IMR-90 (cell line): ENCODE measurements at regions not wholly inside any gene's neighbourhood (a gene's known extent, or its start where the extent isn't known, plus 50 kb on each side); places are given as distances from the start of the nearest gene placed in this dataset.

Experiments used
- ATAC-seq: fragments of 200-7000 bp; cut with Tn5 transposase; 2 replicates; pipeline ENCODE4 v1.9.1; 2020; ENCODE audit warnings: low read depth, mild to moderate bottlenecking, moderate library complexity
- BruUV-seq: library from RNA; stranded (reverse); fragments of 400-500 nt; replicated peaks from 2 replicates; lab custom pipeline; 2021; lab: Mats Ljungman, UMichigan
- CTCF ChIA-PET: fragments of 300-600 bp; formaldehyde crosslinking; extraction: SDS; loops from one replicate; lab custom pipeline; 2021; ENCODE audit warnings: antibody characterized with exemption; lab: Yijun Ruan, JAX
- POLR2A ChIA-PET: fragments of 300-600 bp; sonication (Branson Sonifier 250); formaldehyde crosslinking; loops from one replicate; lab custom pipeline; 2022; ENCODE audit warnings: antibody characterized with exemption; ENCODE audit not compliant: unreplicated experiment; lab: Charles Lee
- DNase-seq: peaks from one replicate; pipeline ENCODE4 v3.0.0; 2013
- H2AFZ ChIP-seq: replicated peaks from 2 replicates; pipeline ENCODE3; 2013; ENCODE audit warnings: low read length, mild to moderate bottlenecking; ENCODE audit not compliant: poor library complexity
- H2AK5ac ChIP-seq: 2 replicates; pipeline ENCODE4 v1.6.1; 2013; ENCODE audit warnings: low read depth, low read length, inconsistent platforms
- H2AK9ac ChIP-seq: replicated peaks from 2 replicates; pipeline ENCODE3; 2013; ENCODE audit warnings: mild to moderate bottlenecking, low read depth, low read length, moderate library complexity; ENCODE audit not compliant: poor library complexity
- H2BK120ac ChIP-seq: 2 replicates; pipeline ENCODE4 v1.6.1; 2013; ENCODE audit warnings: low read depth, low read length, inconsistent platforms
- H2BK15ac ChIP-seq: 3 replicates; pipeline ENCODE4 v1.6.1; 2013; ENCODE audit warnings: low read depth, low read length, inconsistent platforms
- H2BK20ac ChIP-seq: 2 replicates; pipeline ENCODE4 v1.6.1; 2013; ENCODE audit warnings: low read depth, mild to moderate bottlenecking, inconsistent platforms, low read length, moderate library complexity
- H2BK5ac ChIP-seq: 2 replicates; pipeline ENCODE4 v1.6.1; 2013; ENCODE audit warnings: mild to moderate bottlenecking, low read depth, low read length, inconsistent platforms; ENCODE audit not compliant: poor library complexity, severe bottlenecking
- H3K14ac ChIP-seq: replicated peaks from 2 replicates; pipeline ENCODE4 v1.6.1; 2013; ENCODE audit warnings: low read depth, low read length, inconsistent platforms
- H3K18ac ChIP-seq: 2 replicates; pipeline ENCODE4 v1.6.1; 2013; ENCODE audit warnings: low read depth, low read length, control low read depth
- H3K23ac ChIP-seq: 2 replicates; pipeline ENCODE4 v1.6.1; 2013; ENCODE audit warnings: low read depth, low read length, inconsistent platforms
- H3K27ac ChIP-seq: 2 replicates; pipeline ENCODE4 v1.5.1; 2013; ENCODE audit warnings: mild to moderate bottlenecking, control low read depth, low read length; ENCODE audit not compliant: insufficient read depth
- H3K27me3 ChIP-seq: 2 replicates; pipeline ENCODE4 v1.6.1; 2013; ENCODE audit warnings: low read length; ENCODE audit not compliant: control insufficient read depth, insufficient read depth
- H3K36me3 ChIP-seq: 2 replicates; pipeline ENCODE4 v1.6.1; 2013; ENCODE audit warnings: low read length, mixed read lengths; ENCODE audit not compliant: control insufficient read depth, insufficient read depth
- H3K4ac ChIP-seq: 2 replicates; pipeline ENCODE4 v1.6.1; 2013; ENCODE audit warnings: low read depth, low read length, inconsistent platforms
- H3K4me1 ChIP-seq: 2 replicates; pipeline ENCODE4 v1.6.1; 2013; ENCODE audit warnings: low read length, mixed read lengths; ENCODE audit not compliant: control insufficient read depth, insufficient read depth
- H3K4me2 ChIP-seq: 2 replicates; pipeline ENCODE4 v1.6.1; 2013; ENCODE audit warnings: low read depth, mild to moderate bottlenecking, control low read depth, low read length, moderate library complexity
- H3K4me3 ChIP-seq: 2 replicates; pipeline ENCODE4 v1.5.1; 2013; ENCODE audit warnings: low read depth, mild to moderate bottlenecking, control low read depth, low read length, moderate library complexity; ENCODE audit not compliant: insufficient read depth
- H3K56ac ChIP-seq: 2 replicates; pipeline ENCODE4 v1.6.1; 2013; ENCODE audit warnings: low read length, inconsistent platforms; ENCODE audit not compliant: insufficient read depth; ENCODE audit errors: extremely low read depth
- H3K79me1 ChIP-seq, 2 experiments: 2 replicates each; pipeline ENCODE4 v1.6.1; 2013; ENCODE audit warnings: low read length in 2 of 2, inconsistent platforms in 1 of 2, low read depth in 1 of 2
- H3K9ac ChIP-seq: 2 replicates; pipeline ENCODE4 v1.6.1; 2013; ENCODE audit warnings: low read depth, low read length, control low read depth
- H3K9me1 ChIP-seq: 2 replicates; pipeline ENCODE4 v1.6.1; 2013; ENCODE audit warnings: low read length, inconsistent platforms; ENCODE audit not compliant: insufficient read depth
- H3K9me3 ChIP-seq: 2 replicates; pipeline ENCODE4 v1.6.1; 2013; ENCODE audit warnings: low read length; ENCODE audit not compliant: control insufficient read depth, insufficient read depth
- H4K20me1 ChIP-seq: 2 replicates; pipeline ENCODE4 v1.6.1; 2013; ENCODE audit warnings: low read length, inconsistent platforms; ENCODE audit not compliant: insufficient read depth
- H4K5ac ChIP-seq: 2 replicates; pipeline ENCODE4 v1.6.1; 2013; ENCODE audit warnings: mild to moderate bottlenecking, low read depth, low read length, control low read depth
- H4K8ac ChIP-seq, 2 experiments: 2 replicates each; pipeline ENCODE4 v1.6.1; 2013; ENCODE audit warnings: low read depth in 2 of 2, low read length in 2 of 2, control low read depth in 1 of 2, inconsistent platforms in 1 of 2
- H4K91ac ChIP-seq: 2 replicates; pipeline ENCODE4 v1.6.1; 2013; ENCODE audit warnings: low read depth, low read length, inconsistent platforms; ENCODE audit not compliant: insufficient read depth
- BHLHE40 ChIP-seq: fragments of 150-350 bp; IDR thresholded peaks from 2 replicates; pipeline ENCODE4 v1.6.1; 2016; ENCODE audit warnings: mild to moderate bottlenecking, low read depth, low read length
- CEBPB ChIP-seq: IDR thresholded peaks from 2 replicates; pipeline ENCODE4 v1.6.1; 2012; ENCODE audit warnings: low read depth, low read length, improper control_type of control experiment
- CHD1 ChIP-seq: IDR thresholded peaks from 2 replicates; pipeline ENCODE4 v1.6.1; 2012; ENCODE audit warnings: low read depth, low read length, improper control_type of control experiment
- FOS ChIP-seq: fragments of 150-350 bp; IDR thresholded peaks from 2 replicates; pipeline ENCODE4 v1.6.1; 2016; ENCODE audit warnings: low read depth, low read length
- MAFK ChIP-seq: IDR thresholded peaks from 2 replicates; pipeline ENCODE4 v1.6.1; 2012; ENCODE audit warnings: low read depth, low read length, improper control_type of control experiment
- MAZ ChIP-seq: IDR thresholded peaks from 2 replicates; pipeline ENCODE4 v1.6.1; 2012; ENCODE audit warnings: low read depth, mild to moderate bottlenecking, low read length, improper control_type of control experiment, moderate library complexity, borderline replicate concordance
- MXI1 ChIP-seq: IDR thresholded peaks from 2 replicates; pipeline ENCODE4 v1.6.1; 2012; ENCODE audit warnings: low read depth, mild to moderate bottlenecking, low read length, moderate library complexity, borderline replicate concordance
- NFE2L2 ChIP-seq: fragments of 150-350 bp; IDR thresholded peaks from 2 replicates; pipeline ENCODE4 v1.6.1; 2016; ENCODE audit warnings: low read depth, mild to moderate bottlenecking, low read length
- POLR2A ChIP-seq: IDR thresholded peaks from 2 replicates; pipeline ENCODE4 v1.6.1; 2012; ENCODE audit warnings: mild to moderate bottlenecking, low read depth, low read length
- RAD21 ChIP-seq: IDR thresholded peaks from 2 replicates; pipeline ENCODE4 v1.6.1; 2012; ENCODE audit warnings: low read length, improper control_type of control experiment
- RCOR1 ChIP-seq: IDR thresholded peaks from 2 replicates; pipeline ENCODE4 v1.6.1; 2012; ENCODE audit warnings: mild to moderate bottlenecking, low read length, improper control_type of control experiment; ENCODE audit not compliant: insufficient replicate concordance
- RFX5 ChIP-seq: IDR thresholded peaks from 2 replicates; pipeline ENCODE4 v1.8.0; 2012; ENCODE audit warnings: low read depth, mild to moderate bottlenecking, low read length, moderate library complexity
- SMC3 ChIP-seq: fragments of 150-350 bp; IDR thresholded peaks from 2 replicates; pipeline ENCODE4 v1.6.1; 2016; ENCODE audit warnings: low read depth, mild to moderate bottlenecking, antibody characterized with exemption, low read length, moderate library complexity
- WGBS, 2 experiments: methylation state at CpG; one replicate each; pipeline versions ENCODE4 v1.1.5 to v1.1.7; 2013; ENCODE audit warnings: missing lambda C conversion rate in 2 of 2; ENCODE audit not compliant: insufficient read length in 1 of 2; ENCODE audit errors: extremely low coverage in 2 of 2; 5-methylcytosine and 5-hydroxymethylcytosine counted together
- dilution Hi-C: fragments of 300-500 bp; cut with HindIII; formaldehyde crosslinking; loops from one replicate; pipeline ENCODE4 v1.14.3; 2018; ENCODE audit warnings: low sequenced_read_pairs; ENCODE audit not compliant: unreplicated experiment
- in situ Hi-C: fragments of 300-500 bp; cut with MboI; formaldehyde crosslinking; loops from 3 replicates; pipeline ENCODE4 v1.14.3; 2019; ENCODE audit warnings: low sequenced_read_pairs, inconsistent platforms, mixed read lengths
- intact Hi-C: fragments of 100-400 bp; cut with micrococcal nuclease; formaldehyde crosslinking; loops from 2 replicates; pipeline ENCODE4 v1.10.0; 2022
- TF ChIP-seq, protein P1 (sequence below): conservative IDR thresholded peaks from 2 replicates; pipeline ENCODE4 v1.5.1; 2012; ENCODE audit warnings: mild to moderate bottlenecking, low read depth, low read length, improper control_type of control experiment
- TF ChIP-seq, protein P2 (sequence below): fragments of 150-350 bp; IDR thresholded peaks from 2 replicates; pipeline ENCODE4 v1.6.1; 2016; ENCODE audit warnings: low read depth, mild to moderate bottlenecking, low read length, moderate library complexity, borderline replicate concordance
- TF ChIP-seq, protein P3 (sequence below): fragments of 150-350 bp; IDR thresholded peaks from 2 replicates; pipeline ENCODE4 v1.6.1; 2017; ENCODE audit warnings: mild to moderate bottlenecking, antibody characterized with exemption, low read length, low read depth

DNA sequence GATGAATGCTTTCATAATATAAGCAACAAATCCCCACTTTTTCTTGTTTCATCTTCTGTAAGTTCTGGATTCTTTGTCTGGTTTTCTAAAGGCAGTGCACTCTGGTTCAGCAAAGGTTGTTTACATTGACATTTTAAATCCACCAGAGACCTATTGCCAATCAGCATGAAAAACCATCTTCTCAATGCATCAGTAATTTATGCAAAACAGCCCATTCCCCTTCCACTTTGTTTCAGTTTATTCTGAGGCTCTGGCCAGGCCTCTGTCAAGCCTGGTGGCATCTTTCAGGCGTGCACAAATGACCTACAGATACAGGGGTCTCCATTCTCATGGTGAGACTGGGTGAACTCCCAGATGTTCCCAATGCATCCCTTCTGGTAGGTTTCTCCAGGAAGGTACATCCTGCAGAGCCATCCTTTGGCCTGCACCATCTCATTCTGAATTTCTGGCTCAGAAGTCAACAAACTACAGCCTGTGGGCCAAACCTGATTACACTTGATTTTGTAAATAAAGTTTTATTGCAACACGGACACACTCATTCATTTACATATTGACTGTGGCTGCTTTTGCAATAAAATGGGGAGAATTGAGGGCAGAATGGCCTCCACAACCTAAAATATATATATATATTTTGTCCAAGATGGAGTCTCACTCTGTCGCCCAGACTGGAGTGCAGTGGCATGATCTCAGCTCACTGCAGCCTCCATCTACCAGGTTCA, 405.4 kb downstream of the PREX1 start:
- no peaks in the 10 kb centered on the region for H3K36me3 ChIP-seq
- H3K9ac ChIP-seq: no peak overlapping the region
- DNase-seq (no peak), ATAC-seq (no peak)
- H4K5ac ChIP-seq: no peak overlapping the region
- no peak overlapping the region for H3K14ac ChIP-seq
- H3K4me3 ChIP-seq: no peak overlapping the region
- H3K4ac ChIP-seq: no peak overlapping the region
- no peak overlapping the region for H3K4me2 ChIP-seq
- H3K27ac ChIP-seq: no peak overlapping the region
- CTCF ChIA-PET: no interaction called here
- in situ Hi-C loops: no loop called here
- no peak overlapping the region for H2AK9ac ChIP-seq
- H2BK120ac ChIP-seq: no peak overlapping the region
- no peaks in the 10 kb centered on the region for H4K20me1 ChIP-seq
- dilution Hi-C loops: no loop called here
- intact Hi-C loops: no loop called here
- H2AFZ ChIP-seq: no peak overlapping the region
- no peaks in the 10 kb centered on the region for H3K27me3 ChIP-seq
- no peaks in the 10 kb centered on the region for H3K9me1 ChIP-seq
- no peaks in the 10 kb centered on the region for H3K4me1 ChIP-seq
- no peak overlapping the region for H2AK5ac ChIP-seq
- no peaks in the 10 kb centered on the region for H3K79me1 ChIP-seq
- no TSS peak for BruUV-seq
- no CpG with 5 or more reads among the region's 3 CpGs for WGBS, 2 experiments
- no peak overlapping the region for H4K8ac ChIP-seq
- H2BK15ac ChIP-seq: no peak overlapping the region
- no peak overlapping the region for H3K23ac ChIP-seq
- no peak overlapping the region for H2BK5ac ChIP-seq
- POLR2A ChIA-PET: no interaction called here
- H2BK20ac ChIP-seq: no peak overlapping the region
- H3K18ac ChIP-seq: no peak overlapping the region
- H3K56ac ChIP-seq: no peak overlapping the region
- TF ChIP-seq BHLHE40 (no peak), POLR2A (no peak), MXI1 (no peak), RCOR1 (no peak), RAD21 (no peak), CEBPB (no peak), MAZ (no peak), FOS (no peak), NFE2L2 (no peak), CHD1 (no peak), RFX5 (no peak), MAFK (no peak), SMC3 (no peak)
- TF ChIP-seq, protein P1, sequence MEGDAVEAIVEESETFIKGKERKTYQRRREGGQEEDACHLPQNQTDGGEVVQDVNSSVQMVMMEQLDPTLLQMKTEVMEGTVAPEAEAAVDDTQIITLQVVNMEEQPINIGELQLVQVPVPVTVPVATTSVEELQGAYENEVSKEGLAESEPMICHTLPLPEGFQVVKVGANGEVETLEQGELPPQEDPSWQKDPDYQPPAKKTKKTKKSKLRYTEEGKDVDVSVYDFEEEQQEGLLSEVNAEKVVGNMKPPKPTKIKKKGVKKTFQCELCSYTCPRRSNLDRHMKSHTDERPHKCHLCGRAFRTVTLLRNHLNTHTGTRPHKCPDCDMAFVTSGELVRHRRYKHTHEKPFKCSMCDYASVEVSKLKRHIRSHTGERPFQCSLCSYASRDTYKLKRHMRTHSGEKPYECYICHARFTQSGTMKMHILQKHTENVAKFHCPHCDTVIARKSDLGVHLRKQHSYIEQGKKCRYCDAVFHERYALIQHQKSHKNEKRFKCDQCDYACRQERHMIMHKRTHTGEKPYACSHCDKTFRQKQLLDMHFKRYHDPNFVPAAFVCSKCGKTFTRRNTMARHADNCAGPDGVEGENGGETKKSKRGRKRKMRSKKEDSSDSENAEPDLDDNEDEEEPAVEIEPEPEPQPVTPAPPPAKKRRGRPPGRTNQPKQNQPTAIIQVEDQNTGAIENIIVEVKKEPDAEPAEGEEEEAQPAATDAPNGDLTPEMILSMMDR: no peak
- TF ChIP-seq, protein P2, sequence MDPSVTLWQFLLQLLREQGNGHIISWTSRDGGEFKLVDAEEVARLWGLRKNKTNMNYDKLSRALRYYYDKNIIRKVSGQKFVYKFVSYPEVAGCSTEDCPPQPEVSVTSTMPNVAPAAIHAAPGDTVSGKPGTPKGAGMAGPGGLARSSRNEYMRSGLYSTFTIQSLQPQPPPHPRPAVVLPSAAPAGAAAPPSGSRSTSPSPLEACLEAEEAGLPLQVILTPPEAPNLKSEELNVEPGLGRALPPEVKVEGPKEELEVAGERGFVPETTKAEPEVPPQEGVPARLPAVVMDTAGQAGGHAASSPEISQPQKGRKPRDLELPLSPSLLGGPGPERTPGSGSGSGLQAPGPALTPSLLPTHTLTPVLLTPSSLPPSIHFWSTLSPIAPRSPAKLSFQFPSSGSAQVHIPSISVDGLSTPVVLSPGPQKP: no peak
- TF ChIP-seq, protein P3, sequence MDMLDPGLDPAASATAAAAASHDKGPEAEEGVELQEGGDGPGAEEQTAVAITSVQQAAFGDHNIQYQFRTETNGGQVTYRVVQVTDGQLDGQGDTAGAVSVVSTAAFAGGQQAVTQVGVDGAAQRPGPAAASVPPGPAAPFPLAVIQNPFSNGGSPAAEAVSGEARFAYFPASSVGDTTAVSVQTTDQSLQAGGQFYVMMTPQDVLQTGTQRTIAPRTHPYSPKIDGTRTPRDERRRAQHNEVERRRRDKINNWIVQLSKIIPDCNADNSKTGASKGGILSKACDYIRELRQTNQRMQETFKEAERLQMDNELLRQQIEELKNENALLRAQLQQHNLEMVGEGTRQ: no peak
- H3K9me3 ChIP-seq: no peaks in the 10 kb centered on the region
- H4K91ac ChIP-seq: no peak overlapping the region
